ENCODE measurements at regions not wholly inside any gene's neighbourhood (a gene's known extent, or its start where the extent isn't known, plus 50 kb on each side); places are given as distances from the start of the nearest gene placed in this dataset.
A peak's percentile ranks its signal among the peaks of the same experiment; 100 is the strongest.

DNA sequence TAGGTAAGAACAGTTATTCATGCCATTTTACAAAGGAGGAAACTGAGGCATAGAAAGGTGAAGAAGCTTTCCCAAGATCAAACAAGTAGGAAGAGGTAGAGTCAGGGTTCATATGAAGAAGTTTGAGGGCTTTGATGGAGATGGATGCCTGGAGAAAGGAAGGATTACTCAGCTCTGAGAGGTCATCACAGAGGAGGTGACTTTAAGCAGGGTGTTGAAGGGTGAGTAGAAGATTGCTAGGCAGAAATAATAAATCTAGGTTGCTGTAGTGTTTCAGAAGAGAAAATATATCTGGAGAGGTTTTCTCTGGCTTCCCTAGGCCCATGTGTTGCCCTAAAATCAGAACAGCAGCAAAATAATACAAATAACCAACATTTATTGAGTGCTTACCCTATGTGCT, 196.3 kb downstream of the PALM2AKAP2 start:
- intact Hi-C loops (cut with micrococcal nuclease): no loop called here
- ATAC-seq: no peak

DNA sequence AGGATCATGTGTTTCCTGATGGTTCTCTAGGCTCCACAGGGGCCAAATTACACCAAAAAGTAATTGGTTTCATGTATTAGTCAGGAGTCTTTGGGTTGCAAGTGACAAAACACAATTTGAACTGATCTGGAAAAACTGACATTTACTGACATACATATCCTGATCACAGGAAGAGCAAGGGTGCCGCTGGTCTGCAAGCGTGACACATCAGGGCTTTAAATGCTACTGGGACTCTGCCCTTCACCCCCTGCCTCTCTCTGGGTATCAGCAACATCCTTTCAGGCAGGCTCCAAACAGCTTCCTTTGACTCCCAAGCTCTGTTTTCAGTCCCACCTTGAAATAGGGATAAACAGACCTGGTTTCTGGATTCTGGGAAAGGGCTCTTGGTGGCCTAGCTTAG, 197.5 kb downstream of the PALM2AKAP2 start:
- Histone ChIP-seq H3K4me1 (ENCODE audit: insufficient read depth, low read length) (peaks cover 15% of the 10 kb centered on the region), H3F3A (ENCODE audit: low read length, unreplicated experiment) (no peaks in the 10 kb centered on the region), H3K9me3 (ENCODE audit: low read length) (no peaks in the 10 kb centered on the region), H2AFZ (ENCODE audit: low read length) (no peak overlapping the region), H3K79me2 (ENCODE audit: low read length) (no peaks in the 10 kb centered on the region), H3K4me3 (ENCODE audit: low read length) (no peak overlapping the region), H3K4me2 (ENCODE audit: low read length) (no peak overlapping the region), H3K9ac (ENCODE audit: low read length) (no peak overlapping the region), H3K27me3 (ENCODE audit: low read length) (no peaks in the 10 kb centered on the region), H3K36me3 (ENCODE audit: low read depth, low read length) (no peaks in the 10 kb centered on the region), H4K20me1 (ENCODE audit: low read length) (no peaks in the 10 kb centered on the region), H3K9me2 (replicated peaks; ENCODE audit: low read length) (no peaks in the 10 kb centered on the region), H3K27ac (ENCODE audit: low read length) (no peak overlapping the region)
- DNase-seq: no peak
- CTCF ChIA-PET: no interaction called here
- no peak for ATAC-seq
- TF ChIP-seq, protein P1, sequence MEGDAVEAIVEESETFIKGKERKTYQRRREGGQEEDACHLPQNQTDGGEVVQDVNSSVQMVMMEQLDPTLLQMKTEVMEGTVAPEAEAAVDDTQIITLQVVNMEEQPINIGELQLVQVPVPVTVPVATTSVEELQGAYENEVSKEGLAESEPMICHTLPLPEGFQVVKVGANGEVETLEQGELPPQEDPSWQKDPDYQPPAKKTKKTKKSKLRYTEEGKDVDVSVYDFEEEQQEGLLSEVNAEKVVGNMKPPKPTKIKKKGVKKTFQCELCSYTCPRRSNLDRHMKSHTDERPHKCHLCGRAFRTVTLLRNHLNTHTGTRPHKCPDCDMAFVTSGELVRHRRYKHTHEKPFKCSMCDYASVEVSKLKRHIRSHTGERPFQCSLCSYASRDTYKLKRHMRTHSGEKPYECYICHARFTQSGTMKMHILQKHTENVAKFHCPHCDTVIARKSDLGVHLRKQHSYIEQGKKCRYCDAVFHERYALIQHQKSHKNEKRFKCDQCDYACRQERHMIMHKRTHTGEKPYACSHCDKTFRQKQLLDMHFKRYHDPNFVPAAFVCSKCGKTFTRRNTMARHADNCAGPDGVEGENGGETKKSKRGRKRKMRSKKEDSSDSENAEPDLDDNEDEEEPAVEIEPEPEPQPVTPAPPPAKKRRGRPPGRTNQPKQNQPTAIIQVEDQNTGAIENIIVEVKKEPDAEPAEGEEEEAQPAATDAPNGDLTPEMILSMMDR (conservative IDR thresholded peaks at IDR 0.05; ENCODE audit: low read depth, low read length): no peak
- TF ChIP-seq EZH2 (IDR thresholded peaks at IDR 0.05; ENCODE audit: low read length, unreplicated experiment) (no peak), EZH2phosphoT487 (IDR thresholded peaks at IDR 0.05; ENCODE audit: borderline replicate concordance, low read length) (no peak)
- POLR2A ChIA-PET (ENCODE audit: unreplicated experiment): no interaction called here
- intact Hi-C loops (cut with micrococcal nuclease): no loop called here
- BruUV-seq (replicated peaks): no TSS peak

More for the DNA sequence above, 196.3 kb downstream of the PALM2AKAP2 start:
- BruUV-seq (replicated peaks): no TSS peak
- no peak overlapping the region for H3K4me3 ChIP-seq (ENCODE audit: low read length)
- H3K4me2 ChIP-seq (ENCODE audit: low read length): no peak overlapping the region
- H3K36me3 ChIP-seq (ENCODE audit: low read depth, low read length): no peaks in the 10 kb centered on the region
- H3K9me2 ChIP-seq (replicated peaks; ENCODE audit: low read length): no peaks in the 10 kb centered on the region
- no peaks in the 10 kb centered on the region for H3K9me3 ChIP-seq (ENCODE audit: low read length)
- ChIA-PET POLR2A (ENCODE audit: unreplicated experiment) (no interaction called here), CTCF (no interaction called here)
- no peaks in the 10 kb centered on the region for H3K79me2 ChIP-seq (ENCODE audit: low read length)
- no peak overlapping the region for H3K9ac ChIP-seq (ENCODE audit: low read length)
- no peak overlapping the region for H2AFZ ChIP-seq (ENCODE audit: low read length)
- H3K27me3 ChIP-seq (ENCODE audit: low read length): no peaks in the 10 kb centered on the region
- no peak for TF ChIP-seq EZH2phosphoT487 (IDR thresholded peaks at IDR 0.05; ENCODE audit: borderline replicate concordance, low read length)
- TF ChIP-seq EZH2 (IDR thresholded peaks at IDR 0.05; ENCODE audit: low read length, unreplicated experiment): no peak
- TF ChIP-seq, protein P1 (conservative IDR thresholded peaks at IDR 0.05; ENCODE audit: low read depth, low read length): no peak
- peaks cover 11% of the 10 kb centered on the region for H3K4me1 ChIP-seq (ENCODE audit: insufficient read depth, low read length)
- no peaks in the 10 kb centered on the region for H3F3A ChIP-seq (ENCODE audit: low read length, unreplicated experiment)
- H3K27ac ChIP-seq (ENCODE audit: low read length): no peak overlapping the region
- no peak for DNase-seq
- H4K20me1 ChIP-seq (ENCODE audit: low read length): no peaks in the 10 kb centered on the region

DNA sequence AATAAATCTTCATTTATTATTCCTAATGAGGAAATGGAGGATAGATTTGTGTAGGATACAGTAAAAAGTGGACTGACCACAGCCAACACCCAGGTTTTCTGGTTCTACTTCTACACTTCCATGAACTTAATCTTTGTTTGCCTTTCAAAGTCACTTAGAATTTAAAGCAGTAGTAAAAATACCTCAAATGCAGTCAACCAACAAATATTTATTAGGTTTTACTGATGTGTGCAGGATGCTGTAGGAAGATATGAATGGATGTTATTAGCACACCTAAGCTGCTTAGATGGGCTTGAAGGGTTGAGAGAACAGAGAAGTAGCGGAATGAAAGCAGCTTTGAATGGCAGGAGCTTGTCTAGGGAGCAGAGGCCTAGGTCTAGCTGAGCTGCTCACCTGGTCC, 201.1 kb downstream of the PALM2AKAP2 start:
- Histone ChIP-seq H3K9me3 (ENCODE audit: low read length) (no peaks in the 10 kb centered on the region), H3F3A (ENCODE audit: low read length, unreplicated experiment) (no peaks in the 10 kb centered on the region), H3K27me3 (ENCODE audit: low read length) (no peaks in the 10 kb centered on the region), H3K4me3 (ENCODE audit: low read length) (no peak overlapping the region), H4K20me1 (ENCODE audit: low read length) (no peaks in the 10 kb centered on the region), H3K4me2 (ENCODE audit: low read length) (peak overlapping the region; percentile 17), H3K36me3 (ENCODE audit: low read depth, low read length) (no peaks in the 10 kb centered on the region), H3K9me2 (replicated peaks; ENCODE audit: low read length) (no peaks in the 10 kb centered on the region), H2AFZ (ENCODE audit: low read length) (no peak overlapping the region), H3K27ac (ENCODE audit: low read length) (peak overlapping the region; percentile 48), H3K4me1 (ENCODE audit: insufficient read depth, low read length) (peaks cover 18% of the 10 kb centered on the region), H3K79me2 (ENCODE audit: low read length) (no peaks in the 10 kb centered on the region), H3K9ac (ENCODE audit: low read length) (no peak overlapping the region)
- ChIA-PET POLR2A (ENCODE audit: unreplicated experiment) (interaction anchor here (0.6 kb wide), 1 partner anchor 74 kb away, joined by 3 read pairs; no protein-coding TSS in a partner anchor), CTCF (no interaction called here)
- peak; percentile 81 for DNase-seq
- ATAC-seq: peak; percentile 93
- BruUV-seq (replicated peaks): no TSS peak
- intact Hi-C loops (cut with micrococcal nuclease): loop anchor here (2.0 to 10.0 kb wide), 2 partner anchors 68 to 164 kb away; no protein-coding TSS in a partner anchor
- no peak for TF ChIP-seq EZH2 (IDR thresholded peaks at IDR 0.05; ENCODE audit: low read length, unreplicated experiment)
- TF ChIP-seq, protein P1 (conservative IDR thresholded peaks at IDR 0.05; ENCODE audit: low read depth, low read length): no peak

Data from PC-3 (cell line).